ENCODE measurements at regions not wholly inside any gene's neighbourhood (a gene's known extent, or its start where the extent isn't known, plus 50 kb on each side); places are given as distances from the start of the nearest gene placed in this dataset.

DNA sequence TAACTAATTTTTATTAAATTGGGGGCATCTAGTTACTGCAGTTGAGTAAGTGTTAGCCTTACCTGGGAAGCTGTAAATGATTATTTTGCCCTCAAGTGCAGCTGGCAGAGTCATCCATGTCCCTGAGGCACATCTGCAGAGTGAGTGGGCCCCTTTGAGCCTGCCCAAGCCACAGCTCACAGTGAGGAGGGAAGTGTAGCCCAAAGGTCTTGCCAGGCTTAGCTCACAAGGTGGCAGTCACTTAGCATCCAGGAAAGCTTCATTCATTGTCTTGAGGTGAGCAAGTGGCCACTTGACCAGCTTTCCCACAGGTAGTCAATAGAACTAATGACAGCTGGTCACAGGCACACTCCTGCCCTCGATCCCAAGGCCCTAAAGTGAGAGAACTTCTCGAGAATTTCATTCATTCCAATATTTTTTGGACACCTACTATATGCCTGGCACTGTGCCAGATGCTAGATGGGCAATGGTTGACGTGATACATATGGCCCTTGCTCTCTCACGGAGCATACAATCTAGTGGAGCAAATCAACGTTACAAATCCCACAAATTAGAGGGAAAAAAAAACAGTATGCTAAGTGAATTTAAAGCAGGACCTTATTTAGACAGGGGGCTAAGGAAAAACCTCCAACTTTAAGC is 163.3 kb upstream of the IL12A start:
- TF ChIP-seq, protein P1, sequence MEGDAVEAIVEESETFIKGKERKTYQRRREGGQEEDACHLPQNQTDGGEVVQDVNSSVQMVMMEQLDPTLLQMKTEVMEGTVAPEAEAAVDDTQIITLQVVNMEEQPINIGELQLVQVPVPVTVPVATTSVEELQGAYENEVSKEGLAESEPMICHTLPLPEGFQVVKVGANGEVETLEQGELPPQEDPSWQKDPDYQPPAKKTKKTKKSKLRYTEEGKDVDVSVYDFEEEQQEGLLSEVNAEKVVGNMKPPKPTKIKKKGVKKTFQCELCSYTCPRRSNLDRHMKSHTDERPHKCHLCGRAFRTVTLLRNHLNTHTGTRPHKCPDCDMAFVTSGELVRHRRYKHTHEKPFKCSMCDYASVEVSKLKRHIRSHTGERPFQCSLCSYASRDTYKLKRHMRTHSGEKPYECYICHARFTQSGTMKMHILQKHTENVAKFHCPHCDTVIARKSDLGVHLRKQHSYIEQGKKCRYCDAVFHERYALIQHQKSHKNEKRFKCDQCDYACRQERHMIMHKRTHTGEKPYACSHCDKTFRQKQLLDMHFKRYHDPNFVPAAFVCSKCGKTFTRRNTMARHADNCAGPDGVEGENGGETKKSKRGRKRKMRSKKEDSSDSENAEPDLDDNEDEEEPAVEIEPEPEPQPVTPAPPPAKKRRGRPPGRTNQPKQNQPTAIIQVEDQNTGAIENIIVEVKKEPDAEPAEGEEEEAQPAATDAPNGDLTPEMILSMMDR (IDR thresholded peaks at IDR 0.05), result no peak
- TF ChIP-seq POLR2A (IDR thresholded peaks at IDR 0.05) (no peak), EP300 (IDR thresholded peaks at IDR 0.05) (no peak), POLR2AphosphoS5 (IDR thresholded peaks at IDR 0.05) (peak in 1 of 4 donors; percentile 9)
